IMR-90 (cell line): ENCODE measurements at regions not wholly inside any gene's neighbourhood (a gene's known extent, or its start where the extent isn't known, plus 50 kb on each side); places are given as distances from the start of the nearest gene placed in this dataset.

Experiments
- ATAC-seq: fragments of 200-7000 bp; cut with Tn5 transposase; 2 replicates; pipeline ENCODE4 v1.9.1; 2020; ENCODE audit warnings: low read depth, mild to moderate bottlenecking, moderate library complexity
- BruUV-seq: library from RNA; stranded (reverse); fragments of 400-500 nt; replicated peaks from 2 replicates; lab custom pipeline; 2021; lab: Mats Ljungman, UMichigan
- CTCF ChIA-PET: fragments of 300-600 bp; formaldehyde crosslinking; extraction: SDS; loops from one replicate; lab custom pipeline; 2021; ENCODE audit warnings: antibody characterized with exemption; lab: Yijun Ruan, JAX
- POLR2A ChIA-PET: fragments of 300-600 bp; sonication (Branson Sonifier 250); formaldehyde crosslinking; loops from one replicate; lab custom pipeline; 2022; ENCODE audit warnings: antibody characterized with exemption; ENCODE audit not compliant: unreplicated experiment; lab: Charles Lee
- DNase-seq: peaks from one replicate; pipeline ENCODE4 v3.0.0; 2013
- H2AFZ ChIP-seq: replicated peaks from 2 replicates; pipeline ENCODE3; 2013; ENCODE audit warnings: low read length, mild to moderate bottlenecking; ENCODE audit not compliant: poor library complexity
- H2AK5ac ChIP-seq: 2 replicates; pipeline ENCODE4 v1.6.1; 2013; ENCODE audit warnings: low read depth, low read length, inconsistent platforms
- H2AK9ac ChIP-seq: replicated peaks from 2 replicates; pipeline ENCODE3; 2013; ENCODE audit warnings: mild to moderate bottlenecking, low read depth, low read length, moderate library complexity; ENCODE audit not compliant: poor library complexity
- H2BK120ac ChIP-seq: 2 replicates; pipeline ENCODE4 v1.6.1; 2013; ENCODE audit warnings: low read depth, low read length, inconsistent platforms
- H2BK15ac ChIP-seq: 3 replicates; pipeline ENCODE4 v1.6.1; 2013; ENCODE audit warnings: low read depth, low read length, inconsistent platforms
- H2BK20ac ChIP-seq: 2 replicates; pipeline ENCODE4 v1.6.1; 2013; ENCODE audit warnings: low read depth, mild to moderate bottlenecking, inconsistent platforms, low read length, moderate library complexity
- H2BK5ac ChIP-seq: 2 replicates; pipeline ENCODE4 v1.6.1; 2013; ENCODE audit warnings: mild to moderate bottlenecking, low read depth, low read length, inconsistent platforms; ENCODE audit not compliant: poor library complexity, severe bottlenecking
- H3K14ac ChIP-seq: replicated peaks from 2 replicates; pipeline ENCODE4 v1.6.1; 2013; ENCODE audit warnings: low read depth, low read length, inconsistent platforms
- H3K18ac ChIP-seq: 2 replicates; pipeline ENCODE4 v1.6.1; 2013; ENCODE audit warnings: low read depth, low read length, control low read depth
- H3K23ac ChIP-seq: 2 replicates; pipeline ENCODE4 v1.6.1; 2013; ENCODE audit warnings: low read depth, low read length, inconsistent platforms
- H3K27ac ChIP-seq: 2 replicates; pipeline ENCODE4 v1.5.1; 2013; ENCODE audit warnings: mild to moderate bottlenecking, control low read depth, low read length; ENCODE audit not compliant: insufficient read depth
- H3K27me3 ChIP-seq: 2 replicates; pipeline ENCODE4 v1.6.1; 2013; ENCODE audit warnings: low read length; ENCODE audit not compliant: control insufficient read depth, insufficient read depth
- H3K36me3 ChIP-seq: 2 replicates; pipeline ENCODE4 v1.6.1; 2013; ENCODE audit warnings: low read length, mixed read lengths; ENCODE audit not compliant: control insufficient read depth, insufficient read depth
- H3K4ac ChIP-seq: 2 replicates; pipeline ENCODE4 v1.6.1; 2013; ENCODE audit warnings: low read depth, low read length, inconsistent platforms
- H3K4me1 ChIP-seq: 2 replicates; pipeline ENCODE4 v1.6.1; 2013; ENCODE audit warnings: low read length, mixed read lengths; ENCODE audit not compliant: control insufficient read depth, insufficient read depth
- H3K4me2 ChIP-seq: 2 replicates; pipeline ENCODE4 v1.6.1; 2013; ENCODE audit warnings: low read depth, mild to moderate bottlenecking, control low read depth, low read length, moderate library complexity
- H3K4me3 ChIP-seq: 2 replicates; pipeline ENCODE4 v1.5.1; 2013; ENCODE audit warnings: low read depth, mild to moderate bottlenecking, control low read depth, low read length, moderate library complexity; ENCODE audit not compliant: insufficient read depth
- H3K56ac ChIP-seq: 2 replicates; pipeline ENCODE4 v1.6.1; 2013; ENCODE audit warnings: low read length, inconsistent platforms; ENCODE audit not compliant: insufficient read depth; ENCODE audit errors: extremely low read depth
- H3K79me1 ChIP-seq, 2 experiments: 2 replicates each; pipeline ENCODE4 v1.6.1; 2013; ENCODE audit warnings: low read length in 2 of 2, inconsistent platforms in 1 of 2, low read depth in 1 of 2
- H3K9ac ChIP-seq: 2 replicates; pipeline ENCODE4 v1.6.1; 2013; ENCODE audit warnings: low read depth, low read length, control low read depth
- H3K9me1 ChIP-seq: 2 replicates; pipeline ENCODE4 v1.6.1; 2013; ENCODE audit warnings: low read length, inconsistent platforms; ENCODE audit not compliant: insufficient read depth
- H3K9me3 ChIP-seq: 2 replicates; pipeline ENCODE4 v1.6.1; 2013; ENCODE audit warnings: low read length; ENCODE audit not compliant: control insufficient read depth, insufficient read depth
- H4K20me1 ChIP-seq: 2 replicates; pipeline ENCODE4 v1.6.1; 2013; ENCODE audit warnings: low read length, inconsistent platforms; ENCODE audit not compliant: insufficient read depth
- H4K5ac ChIP-seq: 2 replicates; pipeline ENCODE4 v1.6.1; 2013; ENCODE audit warnings: mild to moderate bottlenecking, low read depth, low read length, control low read depth
- H4K8ac ChIP-seq, 2 experiments: 2 replicates each; pipeline ENCODE4 v1.6.1; 2013; ENCODE audit warnings: low read depth in 2 of 2, low read length in 2 of 2, control low read depth in 1 of 2, inconsistent platforms in 1 of 2
- H4K91ac ChIP-seq: 2 replicates; pipeline ENCODE4 v1.6.1; 2013; ENCODE audit warnings: low read depth, low read length, inconsistent platforms; ENCODE audit not compliant: insufficient read depth
- BHLHE40 ChIP-seq: fragments of 150-350 bp; IDR thresholded peaks from 2 replicates; pipeline ENCODE4 v1.6.1; 2016; ENCODE audit warnings: mild to moderate bottlenecking, low read depth, low read length
- CEBPB ChIP-seq: IDR thresholded peaks from 2 replicates; pipeline ENCODE4 v1.6.1; 2012; ENCODE audit warnings: low read depth, low read length, improper control_type of control experiment
- FOS ChIP-seq: fragments of 150-350 bp; IDR thresholded peaks from 2 replicates; pipeline ENCODE4 v1.6.1; 2016; ENCODE audit warnings: low read depth, low read length
- MAZ ChIP-seq: IDR thresholded peaks from 2 replicates; pipeline ENCODE4 v1.6.1; 2012; ENCODE audit warnings: low read depth, mild to moderate bottlenecking, low read length, improper control_type of control experiment, moderate library complexity, borderline replicate concordance
- MXI1 ChIP-seq: IDR thresholded peaks from 2 replicates; pipeline ENCODE4 v1.6.1; 2012; ENCODE audit warnings: low read depth, mild to moderate bottlenecking, low read length, moderate library complexity, borderline replicate concordance
- POLR2A ChIP-seq: IDR thresholded peaks from 2 replicates; pipeline ENCODE4 v1.6.1; 2012; ENCODE audit warnings: mild to moderate bottlenecking, low read depth, low read length
- SMC3 ChIP-seq: fragments of 150-350 bp; IDR thresholded peaks from 2 replicates; pipeline ENCODE4 v1.6.1; 2016; ENCODE audit warnings: low read depth, mild to moderate bottlenecking, antibody characterized with exemption, low read length, moderate library complexity
- WGBS, 2 experiments: methylation state at CpG; one replicate each; pipeline versions ENCODE4 v1.1.5 to v1.1.7; 2013; ENCODE audit warnings: missing lambda C conversion rate in 2 of 2; ENCODE audit not compliant: insufficient read length in 1 of 2; ENCODE audit errors: extremely low coverage in 2 of 2; 5-methylcytosine and 5-hydroxymethylcytosine counted together
- dilution Hi-C: fragments of 300-500 bp; cut with HindIII; formaldehyde crosslinking; loops from one replicate; pipeline ENCODE4 v1.14.3; 2018; ENCODE audit warnings: low sequenced_read_pairs; ENCODE audit not compliant: unreplicated experiment
- in situ Hi-C: fragments of 300-500 bp; cut with MboI; formaldehyde crosslinking; loops from 3 replicates; pipeline ENCODE4 v1.14.3; 2019; ENCODE audit warnings: low sequenced_read_pairs, inconsistent platforms, mixed read lengths
- intact Hi-C: fragments of 100-400 bp; cut with micrococcal nuclease; formaldehyde crosslinking; loops from 2 replicates; pipeline ENCODE4 v1.10.0; 2022
- TF ChIP-seq, protein P1 (sequence below): conservative IDR thresholded peaks from 2 replicates; pipeline ENCODE4 v1.5.1; 2012; ENCODE audit warnings: mild to moderate bottlenecking, low read depth, low read length, improper control_type of control experiment
- TF ChIP-seq, protein P2 (sequence below): fragments of 150-350 bp; IDR thresholded peaks from 2 replicates; pipeline ENCODE4 v1.6.1; 2017; ENCODE audit warnings: mild to moderate bottlenecking, antibody characterized with exemption, low read length, low read depth

DNA sequence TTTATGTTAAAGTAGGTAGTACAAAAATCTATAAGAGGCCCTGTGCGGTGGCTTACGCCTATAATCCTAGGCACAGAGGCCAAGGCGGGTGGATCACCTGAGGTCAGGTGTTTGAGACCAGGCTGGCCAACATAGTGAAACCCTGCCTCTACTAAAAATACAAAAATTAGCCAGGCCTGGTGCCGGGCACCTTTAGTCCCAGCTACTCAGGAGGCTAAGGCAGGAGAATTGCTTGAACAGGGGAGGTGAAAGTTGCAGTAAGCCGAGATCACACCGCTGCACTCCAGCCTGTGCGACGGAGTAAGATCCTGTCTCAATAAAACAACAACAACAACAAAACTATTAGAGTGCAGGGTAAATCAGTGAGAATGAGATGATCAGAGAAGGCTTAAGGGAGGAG lies 634.5 kb downstream of the NR2F1-AS1 start:
- WGBS, 2 experiments, result no CpG with 5 or more reads among the region's 8 CpGs
- no TSS peak for BruUV-seq
- ChIA-PET CTCF (no interaction called here), POLR2A (no interaction called here)
- no peak overlapping the region for H3K27ac ChIP-seq
- H3K56ac ChIP-seq, result no peak overlapping the region
- no peak overlapping the region; the same call in 2 of the 3 replicates for H2BK15ac ChIP-seq
- TF ChIP-seq SMC3, result no peak
- TF ChIP-seq BHLHE40, result no peak
- no peak for TF ChIP-seq FOS
- TF ChIP-seq, protein P1, sequence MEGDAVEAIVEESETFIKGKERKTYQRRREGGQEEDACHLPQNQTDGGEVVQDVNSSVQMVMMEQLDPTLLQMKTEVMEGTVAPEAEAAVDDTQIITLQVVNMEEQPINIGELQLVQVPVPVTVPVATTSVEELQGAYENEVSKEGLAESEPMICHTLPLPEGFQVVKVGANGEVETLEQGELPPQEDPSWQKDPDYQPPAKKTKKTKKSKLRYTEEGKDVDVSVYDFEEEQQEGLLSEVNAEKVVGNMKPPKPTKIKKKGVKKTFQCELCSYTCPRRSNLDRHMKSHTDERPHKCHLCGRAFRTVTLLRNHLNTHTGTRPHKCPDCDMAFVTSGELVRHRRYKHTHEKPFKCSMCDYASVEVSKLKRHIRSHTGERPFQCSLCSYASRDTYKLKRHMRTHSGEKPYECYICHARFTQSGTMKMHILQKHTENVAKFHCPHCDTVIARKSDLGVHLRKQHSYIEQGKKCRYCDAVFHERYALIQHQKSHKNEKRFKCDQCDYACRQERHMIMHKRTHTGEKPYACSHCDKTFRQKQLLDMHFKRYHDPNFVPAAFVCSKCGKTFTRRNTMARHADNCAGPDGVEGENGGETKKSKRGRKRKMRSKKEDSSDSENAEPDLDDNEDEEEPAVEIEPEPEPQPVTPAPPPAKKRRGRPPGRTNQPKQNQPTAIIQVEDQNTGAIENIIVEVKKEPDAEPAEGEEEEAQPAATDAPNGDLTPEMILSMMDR, result no peak
- no peak for TF ChIP-seq MXI1
- TF ChIP-seq MAZ, result no peak
- no peak for TF ChIP-seq CEBPB
- no peak for TF ChIP-seq POLR2A
- TF ChIP-seq, protein P2, sequence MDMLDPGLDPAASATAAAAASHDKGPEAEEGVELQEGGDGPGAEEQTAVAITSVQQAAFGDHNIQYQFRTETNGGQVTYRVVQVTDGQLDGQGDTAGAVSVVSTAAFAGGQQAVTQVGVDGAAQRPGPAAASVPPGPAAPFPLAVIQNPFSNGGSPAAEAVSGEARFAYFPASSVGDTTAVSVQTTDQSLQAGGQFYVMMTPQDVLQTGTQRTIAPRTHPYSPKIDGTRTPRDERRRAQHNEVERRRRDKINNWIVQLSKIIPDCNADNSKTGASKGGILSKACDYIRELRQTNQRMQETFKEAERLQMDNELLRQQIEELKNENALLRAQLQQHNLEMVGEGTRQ, result no peak
- no peak overlapping the region for H2AK5ac ChIP-seq
- H4K91ac ChIP-seq, result no peak overlapping the region
- H2AK9ac ChIP-seq, result no peak overlapping the region
- H3K4me2 ChIP-seq, result no peak overlapping the region
- ATAC-seq (no peak), DNase-seq (no peak)
- H2AFZ ChIP-seq, result no peak overlapping the region
- no peak overlapping the region for H3K14ac ChIP-seq
- no peak overlapping the region for H2BK20ac ChIP-seq
- no peak overlapping the region for H4K8ac ChIP-seq
- H3K9me3 ChIP-seq, result peaks cover 3% of the 10 kb centered on the region; the same call in 1 of the 2 replicates
- H3K18ac ChIP-seq, result no peak overlapping the region
- no peaks in the 10 kb centered on the region for H3K36me3 ChIP-seq
- 0 out of 2 replicates have a peak, but pooled peaks cover 1% of the 10 kb centered on the region for H3K4me1 ChIP-seq
- H3K9me1 ChIP-seq, result no peaks in the 10 kb centered on the region
- H3K4ac ChIP-seq, result no peak overlapping the region
- H3K4me3 ChIP-seq, result no peak overlapping the region
- H3K9ac ChIP-seq, result no peak overlapping the region
- no peaks in the 10 kb centered on the region for H3K27me3 ChIP-seq
- in situ Hi-C loops (no loop called here), dilution Hi-C loops (no loop called here), intact Hi-C loops (no loop called here)
- no peak overlapping the region for H2BK5ac ChIP-seq
- no peaks in the 10 kb centered on the region for H4K20me1 ChIP-seq
- no peak overlapping the region for H4K5ac ChIP-seq
- H3K79me1 ChIP-seq, result no peaks in the 10 kb centered on the region
- H2BK120ac ChIP-seq, result no peak overlapping the region
- no peak overlapping the region for H3K23ac ChIP-seq
